ENCODE measurements at regions not wholly inside any gene's neighbourhood (a gene's known extent, or its start where the extent isn't known, plus 50 kb on each side); places are given as distances from the start of the nearest gene placed in this dataset.

DNA sequence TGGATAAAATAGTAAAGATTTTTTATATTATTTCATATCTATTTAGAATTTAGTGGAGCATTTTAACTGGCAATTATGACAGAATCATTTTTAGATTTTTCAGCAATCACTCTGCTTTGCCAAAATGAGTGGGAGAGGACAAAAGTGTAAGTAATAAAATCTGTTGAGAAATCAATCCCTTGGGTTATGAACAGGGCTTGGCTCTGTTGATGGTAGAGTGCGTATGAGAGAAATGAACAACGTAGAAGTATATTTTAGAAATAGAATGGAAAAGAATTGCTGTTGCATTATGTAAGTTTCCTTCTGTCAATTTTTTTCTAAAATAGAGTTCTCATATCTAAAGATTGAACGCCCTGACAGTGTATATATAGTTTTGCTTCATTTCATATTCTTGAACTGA, 154.1 kb upstream of the PRDM9 start:
- DNase-seq = no peak

DNA sequence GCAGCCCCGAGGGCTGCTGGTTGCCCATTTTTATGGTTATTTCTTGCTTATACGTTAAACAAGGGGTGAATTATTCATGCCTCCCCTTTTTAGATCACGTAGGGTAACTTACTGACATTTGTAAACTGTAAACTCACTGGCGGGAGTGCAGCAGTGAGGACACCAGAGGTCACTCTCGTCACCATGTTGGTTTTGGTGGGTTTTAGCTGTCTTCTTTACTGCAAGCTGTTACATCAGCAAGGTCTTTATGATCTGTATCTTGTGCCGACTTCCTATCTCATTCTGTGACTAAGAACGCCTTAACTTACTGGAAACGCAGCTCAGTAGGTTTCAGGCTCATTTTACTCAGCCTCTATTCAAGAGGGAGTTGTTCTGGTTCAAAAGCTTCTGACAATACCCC, 155.0 kb upstream of the PRDM9 start:
- no peak for DNase-seq

DNA sequence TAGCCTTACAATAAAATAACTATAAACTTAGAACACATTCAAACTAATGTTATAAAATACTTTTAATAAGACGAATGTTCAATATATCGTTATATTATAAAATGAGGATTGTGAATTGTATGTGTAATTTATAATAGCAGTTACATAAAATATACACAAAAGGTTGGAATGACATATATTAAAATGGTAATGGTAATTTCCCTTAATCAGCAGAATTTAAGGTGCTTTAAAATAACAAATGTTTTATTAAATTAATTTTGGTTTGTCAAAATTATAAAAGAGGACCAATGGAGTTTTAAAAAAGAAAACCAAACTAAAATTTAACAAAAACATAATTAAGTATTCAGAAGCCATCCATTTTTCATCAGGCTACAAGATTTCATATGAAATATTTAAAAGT, 164.3 kb upstream of the PRDM9 start:
- no peak for DNase-seq

DNA sequence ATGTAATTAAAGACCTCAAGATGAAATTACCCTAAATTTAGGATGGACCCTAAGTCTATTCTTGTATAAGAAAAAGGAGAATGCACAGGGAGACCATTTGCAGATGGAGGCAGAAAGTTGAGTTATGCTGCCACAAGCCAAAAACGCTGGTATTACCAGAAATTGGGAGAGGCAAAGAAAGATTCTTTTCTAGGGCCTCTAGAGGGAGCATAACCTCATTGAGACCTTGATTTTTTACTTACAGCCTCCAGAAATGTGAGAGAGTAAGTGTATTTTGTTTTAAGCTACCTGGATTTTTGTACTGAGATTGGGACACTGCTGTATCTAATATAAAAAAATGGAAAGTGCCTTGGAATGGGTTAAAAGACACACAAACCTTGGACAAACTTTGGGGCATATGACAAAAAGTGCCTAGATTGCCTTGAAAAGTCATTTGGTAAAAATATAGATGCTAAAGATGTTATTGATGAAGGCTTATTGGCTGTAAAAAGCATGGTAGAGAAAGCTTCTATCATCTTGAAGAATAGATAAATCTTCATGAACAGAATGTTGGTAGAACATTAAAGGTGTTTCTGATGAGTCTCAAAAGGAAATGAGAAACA, 174.7 kb upstream of the PRDM9 start:
- no peak for DNase-seq

DNA sequence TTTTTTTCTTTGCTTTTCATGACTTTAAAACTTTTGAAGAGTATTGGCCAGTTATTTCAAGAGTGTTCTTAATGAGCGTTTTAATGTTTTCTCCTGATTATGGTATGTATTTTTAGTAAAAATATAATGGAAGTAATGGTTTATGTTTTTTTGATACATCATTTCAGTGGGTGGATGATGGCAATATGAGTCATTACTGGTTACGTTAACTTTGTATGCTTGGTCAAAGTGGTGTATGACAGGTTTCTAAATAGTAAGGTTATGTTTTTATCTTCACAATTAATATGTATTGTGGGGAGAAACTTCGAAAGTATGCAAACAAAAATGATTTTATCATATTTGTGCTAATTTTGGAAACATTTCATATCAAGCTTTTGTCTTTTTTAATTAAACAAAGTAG, 176.7 kb upstream of the PRDM9 start:
- DNase-seq = no peak

DNA sequence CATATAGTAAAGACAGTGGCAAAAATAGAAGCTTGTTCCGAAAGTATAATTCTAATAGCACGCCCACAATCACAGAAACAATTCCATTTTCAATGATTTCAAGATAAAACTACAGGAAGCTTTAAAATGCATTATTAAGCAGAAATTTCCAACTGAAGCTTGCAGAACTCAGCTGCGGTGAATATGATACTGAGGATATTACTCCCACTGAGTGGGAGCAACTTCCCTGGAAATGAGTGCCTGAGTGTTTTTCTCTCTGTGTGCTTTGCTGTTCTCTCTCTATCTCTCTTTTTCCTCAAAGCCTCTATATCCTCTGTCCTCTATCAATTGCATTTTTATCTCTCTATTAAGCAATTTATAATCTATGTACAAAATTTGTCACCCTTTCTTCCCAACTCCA, 187.5 kb upstream of the PRDM9 start:
- DNase-seq = no peak

- DNase-seq = no peak
Measured at GRCh38 chr5:23318960-23319359, 188.4 kb upstream of the PRDM9 start.

GRCh38 chr5:23318166-23318565, 189.2 kb upstream of the PRDM9 start:
- DNase-seq = no peak

GRCh38 chr5:23316060-23316591, 191.3 kb upstream of the PRDM9 start:
- no peak for DNase-seq

DNA sequence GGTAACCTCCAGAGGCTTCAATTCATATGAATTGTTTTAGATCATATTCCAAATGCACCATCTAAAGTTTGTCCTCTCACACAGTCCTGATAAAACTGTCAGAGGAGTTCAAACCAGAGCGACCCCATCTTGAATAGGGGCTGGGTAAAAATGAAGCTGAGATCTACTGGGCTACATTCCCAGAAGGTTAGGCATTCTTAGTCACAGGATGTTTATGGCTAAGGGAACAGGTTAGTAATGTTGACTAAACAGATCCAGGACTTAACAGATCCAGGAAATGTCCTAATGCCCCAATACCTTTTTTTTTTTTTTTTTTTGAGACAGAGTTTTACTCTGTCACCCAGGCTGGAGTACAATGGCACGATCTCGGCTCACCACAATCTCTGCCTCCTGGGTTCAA, 192.6 kb upstream of the PRDM9 start:
- no peak for DNase-seq

DNA sequence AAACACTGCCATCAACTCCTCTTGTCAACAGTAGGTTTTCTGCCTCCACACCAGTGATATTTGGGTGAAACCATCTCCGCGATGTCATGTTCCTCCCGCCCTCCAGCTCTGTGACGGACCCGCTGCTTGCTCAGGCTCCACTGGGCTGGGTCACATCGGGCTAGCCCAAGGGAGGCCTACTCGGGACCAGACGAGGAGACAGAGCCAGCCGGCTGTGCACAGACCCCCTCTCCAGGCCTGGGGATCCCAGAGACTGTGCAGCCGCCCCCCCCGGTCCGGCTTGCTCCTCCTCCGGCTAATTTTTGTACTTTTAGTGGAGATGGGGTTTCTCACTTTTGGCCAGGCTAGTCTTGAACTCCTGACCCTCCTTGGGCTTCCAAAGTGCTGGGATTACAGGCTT, 202.4 kb upstream of the PRDM9 start:
- DNase-seq = no peak

GRCh38 chr5:23303836-23304235, 203.6 kb upstream of the PRDM9 start:
- DNase-seq = no peak

DNA sequence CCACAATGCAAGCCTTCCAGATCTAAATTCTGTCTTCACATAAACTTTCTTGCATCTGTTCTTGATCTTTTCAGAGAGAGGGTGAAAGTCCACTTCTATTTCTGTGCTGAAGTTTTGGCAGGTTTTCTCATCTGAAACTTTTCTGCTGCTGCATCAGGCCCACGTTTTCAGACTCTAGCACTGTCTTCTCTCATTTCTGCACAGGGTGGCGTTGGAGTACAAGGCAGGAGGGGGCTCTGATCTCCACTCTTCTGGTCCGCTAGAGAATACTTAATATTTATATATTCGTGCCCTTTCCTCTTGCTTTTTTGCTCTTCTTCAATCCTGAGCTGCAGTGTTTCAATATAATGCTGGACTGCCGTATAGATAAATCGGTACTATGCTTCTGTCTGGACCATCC, 204.0 kb upstream of the PRDM9 start:
- DNase-seq = no peak

GRCh38 chr5:23302438-23302837, 205.0 kb upstream of the PRDM9 start:
- no peak for DNase-seq

GRCh38 chr5:23289162-23289561, 218.2 kb upstream of the PRDM9 start:
- no peak for DNase-seq

DNA sequence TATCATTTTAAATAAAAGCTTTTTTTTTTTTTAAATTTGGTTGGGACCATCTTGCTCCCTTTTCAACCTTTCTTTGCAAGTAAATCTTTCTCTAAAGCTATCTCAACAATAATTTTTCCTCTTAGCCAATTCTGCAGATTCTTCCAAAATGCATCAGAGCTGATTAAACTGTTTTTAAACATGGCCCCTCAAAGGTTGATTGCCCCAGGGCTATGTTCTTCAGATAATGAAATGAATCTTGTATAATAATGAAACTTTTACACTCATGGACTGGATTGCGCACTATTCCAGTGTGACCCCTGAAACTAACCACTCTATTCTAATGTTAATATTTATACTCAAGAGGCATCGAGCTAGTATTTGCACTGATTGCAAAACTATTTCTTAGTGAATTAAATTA, 222.8 kb upstream of the PRDM9 start:
- DNase-seq = no peak

GRCh38 chr5:23274171-23274570, 233.2 kb upstream of the PRDM9 start:
- DNase-seq = no peak

GRCh38 chr5:23269981-23270380, 237.4 kb upstream of the PRDM9 start:
- DNase-seq = no peak

DNA sequence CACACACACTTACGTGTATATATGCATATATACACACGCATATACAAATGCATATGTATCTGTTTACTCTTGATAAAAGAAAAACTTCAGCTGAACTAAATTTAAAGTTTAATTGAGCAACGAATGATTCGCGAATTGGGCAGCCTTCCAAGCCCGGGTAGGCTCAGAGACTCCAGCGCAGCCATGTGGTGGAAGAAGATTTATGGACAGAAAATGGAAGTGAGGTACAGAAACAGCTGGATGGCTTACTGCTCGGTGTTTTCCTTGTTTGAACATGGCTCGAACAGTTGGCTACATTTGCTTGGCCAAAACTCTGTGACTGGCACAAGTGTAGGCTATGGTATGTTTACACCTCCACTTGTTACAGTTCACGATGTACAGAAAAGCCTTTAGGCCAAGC, 239.3 kb upstream of the PRDM9 start:
- no peak for DNase-seq

DNA sequence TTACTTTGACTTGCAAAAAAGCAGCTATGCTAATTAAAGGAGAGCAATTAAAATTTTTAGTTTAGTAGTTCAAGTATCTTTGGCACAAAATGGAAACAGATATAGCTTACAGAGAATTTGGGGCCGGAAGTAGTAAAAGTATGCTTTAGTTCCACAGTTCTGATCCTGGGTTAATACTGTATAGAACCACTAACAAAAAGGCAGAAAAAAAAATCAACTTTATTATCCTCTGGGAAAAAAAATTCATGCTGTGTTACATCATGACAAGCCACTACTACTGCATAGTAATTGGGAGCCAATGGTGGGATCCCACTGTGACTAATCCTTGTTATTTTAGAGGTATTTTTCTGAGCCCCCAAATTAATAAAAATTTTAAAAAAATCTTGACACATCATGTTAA, 246.8 kb upstream of the PRDM9 start:
- DNase-seq = no peak

GRCh38 chr5:23257656-23258055, 249.8 kb upstream of the PRDM9 start:
- DNase-seq = no peak

DNA sequence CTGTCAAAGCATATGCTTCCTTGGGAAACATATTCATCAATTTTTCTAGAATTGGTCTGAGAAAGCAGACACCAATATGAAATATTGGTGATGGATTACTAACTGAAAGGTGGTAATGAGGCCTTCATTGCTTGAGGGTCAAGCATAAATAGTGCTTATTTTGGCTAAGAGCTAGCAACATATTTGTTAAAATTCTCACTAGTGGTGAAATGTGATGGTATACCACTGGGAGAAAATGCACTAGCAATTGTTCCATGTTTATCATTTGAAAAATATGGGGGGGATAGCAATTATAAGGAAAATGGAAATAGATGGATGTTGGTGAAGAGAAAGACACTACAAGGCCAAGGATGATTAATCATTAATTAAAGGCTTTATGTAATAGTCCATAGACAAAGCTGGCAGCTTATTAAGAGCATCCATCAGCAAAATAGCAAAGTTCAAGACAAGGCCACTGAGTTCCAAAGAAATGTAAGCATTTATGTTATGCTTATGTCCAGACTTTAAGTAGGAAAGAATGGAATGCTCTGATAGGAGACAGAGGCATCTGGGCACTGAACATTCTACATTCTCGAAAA, 253.7 kb upstream of the PRDM9 start:
- DNase-seq = no peak

GRCh38 chr5:23242891-23243290, 264.5 kb upstream of the PRDM9 start:
- no peak for DNase-seq

- DNase-seq = no peak
Measured at GRCh38 chr5:23235246-23235645, 272.2 kb upstream of the PRDM9 start.

DNA sequence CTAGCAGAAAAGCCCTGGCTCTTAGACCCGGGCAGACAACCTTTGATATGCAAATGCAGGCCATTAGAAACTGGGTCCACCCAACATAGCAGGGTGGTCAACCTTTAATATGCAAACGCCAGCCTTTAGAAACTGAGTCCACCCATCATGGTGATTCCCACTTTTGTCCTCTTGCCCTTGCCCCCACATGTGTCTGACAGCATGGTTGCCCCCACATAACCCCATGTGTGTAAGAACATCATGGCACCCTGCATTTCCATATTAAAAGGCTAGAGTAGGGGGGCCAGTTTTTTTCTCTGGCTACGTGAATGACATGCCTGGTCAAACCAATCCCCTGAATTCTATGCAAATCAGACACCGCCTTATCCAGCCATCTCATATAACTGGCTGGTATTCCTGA, 273.2 kb upstream of the PRDM9 start:
- DNase-seq = no peak

Data from hematopoietic multipotent progenitor cell treated with erythropoietin and hydrocortisone succinate and interleukin-3 and kit ligand, for 8 days (in vitro differentiated cells).